Muscle of leg (tissue), 3 donors: ENCODE measurements at regions not wholly inside any gene's neighbourhood (a gene's known extent, or its start where the extent isn't known, plus 50 kb on each side); places are given as distances from the start of the nearest gene placed in this dataset.
"Not testable (repeated sequence)": the region's sequence is repeated elsewhere in the genome, so short reads cannot be mapped to it uniquely, and the experiment has no call there.

ENCODE experiments used
- DNase-seq: peaks from one replicate; pipeline ENCODE4 v3.0.0; 2013
- H3K27ac ChIP-seq: one replicate; pipeline ENCODE4 v1.5.1; 2013; ENCODE audit warnings: mild to moderate bottlenecking, low read length, control low read depth
- H3K27me3 ChIP-seq: one replicate; pipeline ENCODE4 v1.6.1; 2013; ENCODE audit warnings: low read length; ENCODE audit not compliant: control insufficient read depth, insufficient read depth
- H3K36me3 ChIP-seq: one replicate; pipeline ENCODE4 v1.6.1; 2013; ENCODE audit warnings: low read length; ENCODE audit not compliant: control insufficient read depth, insufficient read depth
- H3K4me1 ChIP-seq: one replicate; pipeline ENCODE4 v1.6.1; 2013; ENCODE audit warnings: low read length; ENCODE audit not compliant: control insufficient read depth, insufficient read depth
- H3K4me3 ChIP-seq: one replicate; pipeline ENCODE4 v1.5.1; 2013; ENCODE audit warnings: low read length, control low read depth
- H3K9me3 ChIP-seq: replicated peaks from 2 replicates; pipeline ENCODE4 v1.6.1; 2013; ENCODE audit warnings: low read depth, low read length; ENCODE audit not compliant: control insufficient read depth
- WGBS: methylation state at CpG from one replicate; pipeline ENCODE4 v1.1.5; 2013; ENCODE audit warnings: missing lambda C conversion rate; ENCODE audit not compliant: insufficient coverage; 5-methylcytosine and 5-hydroxymethylcytosine counted together

DNA sequence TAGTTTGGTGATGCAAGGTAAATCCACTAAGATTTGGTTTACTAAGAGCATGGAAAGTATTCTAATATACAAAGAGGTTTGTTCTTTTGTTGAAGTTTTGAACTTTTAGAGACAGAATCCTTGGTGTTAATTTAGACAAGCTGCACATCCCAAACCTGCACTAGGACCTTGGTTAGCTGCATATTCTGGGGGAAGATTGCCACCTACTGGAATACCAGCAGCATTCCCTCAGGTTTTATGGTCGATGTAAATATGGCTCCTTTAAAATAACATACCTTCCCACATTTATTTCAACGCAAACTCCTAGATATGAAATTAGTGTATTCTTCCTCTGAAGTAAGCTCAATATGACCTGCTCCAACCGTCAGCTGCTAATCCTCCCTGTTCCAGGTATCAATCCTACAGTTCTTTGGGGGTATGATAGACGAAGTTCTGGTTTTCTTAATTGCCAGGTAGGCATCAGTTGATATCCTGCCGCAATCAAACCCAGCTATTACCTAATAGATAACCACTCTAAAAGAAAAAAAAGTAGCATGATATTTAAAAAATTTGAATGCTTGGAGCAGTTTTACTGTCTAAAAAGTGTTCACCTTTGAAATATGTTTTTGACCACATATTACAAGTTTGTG is 624.1 kb downstream of the ISL1 start:
- no peak overlapping the region for H3K4me3 ChIP-seq
- H3K4me1 ChIP-seq, result no peaks in the 10 kb centered on the region
- WGBS, result no CpG with 5 or more reads among the region's 5 CpGs
- no peaks in the 10 kb centered on the region for H3K36me3 ChIP-seq
- no peaks in the 10 kb centered on the region for H3K27me3 ChIP-seq
- no peak overlapping the region for H3K27ac ChIP-seq
- no peaks in the 10 kb centered on the region for H3K9me3 ChIP-seq
- DNase-seq, result peak; percentile 33

DNA sequence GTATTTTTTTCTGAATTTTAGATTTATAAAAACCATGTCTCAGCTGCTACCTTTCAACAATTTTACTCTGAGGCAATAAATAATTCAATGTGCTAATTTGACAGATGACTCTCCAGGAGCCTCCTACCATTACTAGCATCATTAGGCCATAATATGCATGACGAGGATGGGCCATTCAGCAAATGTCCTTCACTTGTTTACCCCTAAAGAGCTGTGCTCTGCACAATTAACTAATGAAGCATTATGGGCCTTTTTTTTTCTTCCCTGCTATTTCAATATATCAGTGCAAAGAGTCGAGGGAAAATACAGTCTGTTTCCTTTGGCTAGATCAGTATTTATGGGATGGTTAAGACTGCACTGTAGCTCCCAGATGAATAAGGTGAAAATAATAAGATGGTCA is 627.2 kb downstream of the ISL1 start:
- Histone ChIP-seq H3K4me1 (no peaks in the 10 kb centered on the region), H3K27me3 (no peaks in the 10 kb centered on the region), H3K9me3 (no peaks in the 10 kb centered on the region), H3K4me3 (no peak overlapping the region), H3K27ac (no peak overlapping the region), H3K36me3 (no peaks in the 10 kb centered on the region)
- WGBS, result no CpG with 5 or more reads among the region's 2 CpGs
- no peak for DNase-seq

DNA sequence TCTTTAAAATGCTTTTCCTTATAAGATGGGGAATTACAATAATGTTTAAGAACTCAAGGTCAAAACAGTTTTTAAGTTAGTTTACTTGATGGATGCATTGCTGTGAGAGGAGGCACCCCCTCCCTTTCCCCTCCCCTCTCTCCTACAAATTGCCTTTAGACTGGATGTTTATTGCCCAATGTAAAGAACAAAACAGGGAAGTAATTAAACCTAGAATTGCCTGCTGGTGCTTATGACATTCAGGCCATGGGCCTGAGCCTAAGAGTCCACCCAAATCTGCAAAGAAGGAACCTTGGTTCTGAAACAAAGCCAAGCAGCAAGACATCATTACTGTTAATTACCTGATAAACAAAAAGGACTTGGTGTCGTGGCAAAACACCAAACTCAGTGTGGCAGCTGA is 630.3 kb downstream of the ISL1 start:
- Histone ChIP-seq H3K4me1 (no peaks in the 10 kb centered on the region), H3K4me3 (no peak overlapping the region), H3K27ac (no peak overlapping the region), H3K9me3 (no peaks in the 10 kb centered on the region), H3K27me3 (no peaks in the 10 kb centered on the region), H3K36me3 (no peaks in the 10 kb centered on the region)
- WGBS, result 67% methylated on average over 1 of the region's 1 CpG
- no peak for DNase-seq

DNA sequence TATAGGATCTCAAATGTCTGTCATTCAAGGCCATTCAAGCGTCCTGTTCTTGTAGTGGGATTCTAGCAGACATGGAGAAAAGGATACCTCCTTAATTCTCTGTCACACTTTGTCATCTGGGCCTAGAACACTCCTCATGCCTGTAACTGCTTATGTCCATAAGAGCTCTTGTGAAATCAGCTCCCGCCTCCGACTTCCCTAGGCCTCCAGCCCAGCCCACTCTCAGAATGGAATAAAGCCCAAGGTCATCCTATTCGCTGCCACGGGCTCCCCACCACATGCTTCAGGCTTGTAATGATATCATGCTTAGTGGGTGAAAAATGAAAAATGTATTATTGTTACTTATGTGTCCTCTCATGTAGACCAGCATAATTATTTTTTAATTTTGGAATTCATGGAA is 632.5 kb downstream of the ISL1 start:
- no peak overlapping the region for H3K27ac ChIP-seq
- no peaks in the 10 kb centered on the region for H3K9me3 ChIP-seq
- 75% methylated on average over 2 of the region's 5 CpGs for WGBS
- no peak overlapping the region for H3K4me3 ChIP-seq
- no peaks in the 10 kb centered on the region for H3K27me3 ChIP-seq
- peak; percentile 6 for DNase-seq
- no peaks in the 10 kb centered on the region for H3K36me3 ChIP-seq
- no peaks in the 10 kb centered on the region for H3K4me1 ChIP-seq

DNA sequence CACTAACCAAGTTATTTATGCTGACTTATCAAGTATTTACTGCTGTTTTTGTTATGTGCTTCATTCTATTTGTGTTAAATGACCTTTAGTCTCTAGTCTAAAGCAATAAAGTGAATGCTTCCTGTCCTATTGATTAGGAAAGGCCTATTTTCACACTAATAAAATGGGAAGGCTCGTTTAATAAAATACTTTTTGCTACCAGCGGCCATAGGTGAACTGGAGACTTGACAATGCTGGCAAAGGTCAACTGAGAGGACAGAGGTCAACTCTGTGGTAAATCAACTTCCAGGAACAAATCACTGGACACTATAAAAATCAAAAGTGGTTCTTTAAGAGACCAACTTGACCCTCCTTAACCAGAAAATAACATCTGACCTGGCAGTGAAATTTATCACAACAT is 634.3 kb downstream of the ISL1 start:
- Histone ChIP-seq H3K9me3 (no peaks in the 10 kb centered on the region), H3K4me1 (no peaks in the 10 kb centered on the region), H3K36me3 (no peaks in the 10 kb centered on the region), H3K27me3 (no peaks in the 10 kb centered on the region), H3K27ac (no peak overlapping the region), H3K4me3 (no peak overlapping the region)
- WGBS, result no CpG with 5 or more reads among the region's 2 CpGs
- no peak for DNase-seq

DNA sequence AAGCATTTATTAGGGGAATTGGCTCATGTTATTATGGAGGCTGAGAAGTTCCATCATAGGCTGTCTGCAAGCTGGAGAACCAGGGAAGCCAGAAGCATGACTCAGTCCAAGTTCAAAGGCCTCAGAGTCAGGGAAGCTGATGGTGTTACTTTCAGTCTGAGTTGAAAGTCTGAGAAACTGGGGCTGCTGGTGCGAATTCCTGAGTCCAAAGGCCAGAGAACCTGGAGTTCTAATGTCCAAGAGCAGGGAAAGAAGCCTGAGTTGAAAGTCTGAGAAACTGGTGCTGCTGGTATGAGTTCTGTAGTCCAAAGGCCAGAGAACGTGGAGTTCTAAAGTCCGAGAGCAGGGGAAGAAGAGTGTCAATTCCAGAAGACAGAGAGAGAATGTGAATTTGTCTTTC is 641.1 kb downstream of the ISL1 start:
- H3K4me3 ChIP-seq, result no peak overlapping the region
- no peaks in the 10 kb centered on the region for H3K36me3 ChIP-seq
- H3K27ac ChIP-seq, result no peak overlapping the region
- no peaks in the 10 kb centered on the region for H3K9me3 ChIP-seq
- H3K4me1 ChIP-seq, result no peaks in the 10 kb centered on the region
- H3K27me3 ChIP-seq, result no peaks in the 10 kb centered on the region
- 55% methylated on average over 3 of the region's 3 CpGs for WGBS
- DNase-seq, result no peak

DNA sequence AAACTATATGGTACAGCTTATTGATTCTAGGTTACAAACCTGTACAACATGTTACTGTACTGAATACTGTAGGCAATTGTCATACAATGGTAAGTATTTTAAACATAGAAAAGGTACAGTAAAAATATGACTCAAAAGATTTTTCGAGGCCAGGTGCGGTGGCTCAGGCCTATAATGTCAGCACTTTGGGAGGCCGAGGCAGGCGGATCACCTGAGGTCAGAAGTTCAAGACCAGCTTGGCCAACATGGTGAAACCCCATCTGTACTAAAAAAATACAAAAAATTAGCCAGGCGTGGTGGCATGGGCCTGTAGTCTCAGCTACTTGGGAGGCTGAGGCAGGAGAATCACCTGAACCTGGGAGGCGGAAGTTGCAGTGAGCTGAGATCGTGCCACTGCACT is 646.6 kb downstream of the ISL1 start:
- H3K9me3 ChIP-seq, H3K4me1 ChIP-seq, H3K36me3 ChIP-seq, H3K27ac ChIP-seq, DNase-seq, H3K4me3 ChIP-seq, H3K27me3 ChIP-seq: not testable (repeated sequence)
- WGBS, result 73% methylated on average over 2 of the region's 7 CpGs

DNA sequence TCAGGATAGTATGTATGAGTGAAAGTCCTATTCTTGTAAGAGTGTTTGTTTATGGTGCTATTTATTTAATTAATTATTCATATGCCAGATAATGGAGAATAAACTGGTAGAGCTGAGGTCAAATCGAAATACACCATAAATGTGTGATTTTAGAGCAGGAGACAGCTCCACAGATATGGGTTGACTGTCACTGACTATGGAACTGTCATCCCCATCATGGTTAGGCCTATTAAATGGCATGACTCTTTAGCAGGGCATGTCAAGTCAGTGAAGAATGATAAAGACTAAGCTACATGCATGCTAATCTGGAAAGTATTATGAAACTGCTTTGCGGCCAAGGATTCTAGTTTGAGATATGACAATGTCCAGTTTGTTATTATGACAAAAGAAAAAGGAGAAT is 658.6 kb downstream of the ISL1 start:
- no peaks in the 10 kb centered on the region for H3K9me3 ChIP-seq
- H3K4me1 ChIP-seq, result no peaks in the 10 kb centered on the region
- H3K4me3 ChIP-seq, result no peak overlapping the region
- no peaks in the 10 kb centered on the region for H3K27me3 ChIP-seq
- no peak for DNase-seq
- H3K36me3 ChIP-seq, result no peaks in the 10 kb centered on the region
- no CpG with 5 or more reads among the region's 2 CpGs for WGBS
- H3K27ac ChIP-seq, result no peak overlapping the region

DNA sequence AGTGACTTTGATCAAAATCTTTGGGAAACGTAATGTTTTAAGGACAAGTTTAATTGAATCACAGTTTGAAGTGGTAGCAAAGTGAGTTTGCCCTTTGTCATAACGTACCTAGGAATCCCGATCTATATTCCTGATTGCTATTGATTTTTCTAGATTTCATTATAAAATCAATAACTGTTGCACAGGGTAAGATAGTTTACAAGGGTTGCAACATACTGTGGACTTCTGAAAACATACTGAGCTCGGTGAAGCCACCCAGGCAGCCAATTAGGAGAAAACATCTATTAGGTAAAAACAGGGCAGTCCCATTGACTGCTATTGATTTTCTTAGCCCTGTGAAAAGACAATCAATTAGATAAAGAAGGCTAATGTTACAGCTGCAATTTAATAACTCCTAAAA is 659.9 kb downstream of the ISL1 start:
- no peak overlapping the region for H3K4me3 ChIP-seq
- H3K36me3 ChIP-seq, result no peaks in the 10 kb centered on the region
- H3K27ac ChIP-seq, result no peak overlapping the region
- DNase-seq, result no peak
- H3K9me3 ChIP-seq, result no peaks in the 10 kb centered on the region
- no peaks in the 10 kb centered on the region for H3K27me3 ChIP-seq
- WGBS, result no CpG with 5 or more reads among the region's 4 CpGs
- no peaks in the 10 kb centered on the region for H3K4me1 ChIP-seq

DNA sequence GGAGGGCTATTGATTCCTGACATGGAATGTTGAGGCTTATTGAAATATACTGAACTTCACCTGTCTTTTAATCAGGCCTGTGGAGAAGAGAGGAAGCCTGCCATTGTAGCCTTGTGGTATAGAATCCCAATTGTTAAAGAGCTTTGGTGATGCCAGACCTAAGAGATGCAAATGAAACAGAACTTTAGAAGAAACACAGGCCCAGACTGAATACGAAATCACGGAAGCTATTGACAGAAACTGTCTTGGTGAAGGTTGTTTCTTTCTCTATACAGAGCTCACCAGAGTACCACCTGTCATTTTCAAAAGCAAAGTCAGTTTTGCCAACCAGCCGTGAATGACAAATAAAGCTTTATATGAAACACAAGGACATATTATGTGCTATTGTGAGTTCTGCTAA is 660.3 kb downstream of the ISL1 start:
- no peak overlapping the region for H3K4me3 ChIP-seq
- no peaks in the 10 kb centered on the region for H3K4me1 ChIP-seq
- no peak for DNase-seq
- H3K36me3 ChIP-seq, result no peaks in the 10 kb centered on the region
- H3K9me3 ChIP-seq, result no peaks in the 10 kb centered on the region
- WGBS, result no CpG with 5 or more reads among the region's 3 CpGs
- H3K27me3 ChIP-seq, result no peaks in the 10 kb centered on the region
- H3K27ac ChIP-seq, result no peak overlapping the region

DNA sequence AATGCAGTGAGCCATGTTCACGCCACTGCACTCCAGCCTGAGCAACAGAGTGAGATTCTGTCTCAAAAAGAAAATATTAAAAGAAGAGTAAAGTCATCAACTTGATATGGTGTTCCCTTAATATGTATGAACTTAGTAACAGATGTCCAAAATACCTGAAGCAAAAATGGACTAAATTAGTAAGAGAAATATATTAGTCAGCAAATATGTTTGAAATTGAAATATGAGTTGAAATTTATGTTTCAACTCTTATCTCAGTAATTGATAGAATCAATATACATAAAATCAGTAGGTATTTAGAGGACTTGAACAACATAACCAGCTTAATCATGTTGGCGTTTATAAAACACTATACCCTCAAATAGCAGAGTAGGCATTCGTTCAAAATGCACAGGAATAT is 668.5 kb downstream of the ISL1 start:
- Histone ChIP-seq H3K4me1 (no peaks in the 10 kb centered on the region), H3K36me3 (no peaks in the 10 kb centered on the region), H3K9me3 (no peaks in the 10 kb centered on the region), H3K27ac (no peak overlapping the region), H3K4me3 (no peak overlapping the region), H3K27me3 (no peaks in the 10 kb centered on the region)
- no CpG with 5 or more reads among the region's 3 CpGs for WGBS
- no peak for DNase-seq
